OCI-LY7 (cell line): ENCODE measurements at regions not wholly inside any gene's neighbourhood (a gene's known extent, or its start where the extent isn't known, plus 50 kb on each side); places are given as distances from the start of the nearest gene placed in this dataset.

Experiments
- BruUV-seq: library from RNA; stranded (reverse); fragments of 400-500 nt; replicated peaks from 2 replicates; lab custom pipeline; 2021; lab: Mats Ljungman, UMichigan
- CTCF ChIA-PET: fragments of 300-600 bp; sonication (Branson Sonifier 250); formaldehyde crosslinking; loops from one replicate; lab custom pipeline; 2022; ENCODE audit warnings: antibody characterized with exemption; ENCODE audit not compliant: unreplicated experiment; lab: Charles Lee
- POLR2A ChIA-PET: fragments of 300-600 bp; sonication (Branson Sonifier 250); formaldehyde crosslinking; loops from one replicate; lab custom pipeline; 2022; ENCODE audit warnings: antibody characterized with exemption; lab: Charles Lee
- DNase-seq: peaks from one replicate; pipeline ENCODE4 v3.0.0-alpha.2; 2015; ENCODE audit warnings: low spot score
- H2AFZ ChIP-seq: fragments of 200-600 bp; sonication (generic), shearing (Covaris generic); 2 replicates; pipeline ENCODE4 v1.6.1; 2014; ENCODE audit warnings: mild to moderate bottlenecking, antibody characterized with exemption, low read length, moderate library complexity
- H3K27ac ChIP-seq: fragments of 200-600 bp; sonication (generic); 2 replicates; pipeline ENCODE4 v1.5.1; 2014; ENCODE audit warnings: mixed run types, low read depth, mild to moderate bottlenecking, moderate library complexity, low read length, inconsistent platforms; ENCODE audit not compliant: poor library complexity, severe bottlenecking
- H3K36me3 ChIP-seq: fragments of 200-600 bp; sonication (generic); 2 replicates; pipeline ENCODE4 v1.6.1; 2014; ENCODE audit warnings: mild to moderate bottlenecking, antibody characterized with exemption, low read length, moderate library complexity, mixed read lengths; ENCODE audit not compliant: insufficient read depth
- H3K4me1 ChIP-seq: fragments of 200-600 bp; sonication (generic); 2 replicates; pipeline ENCODE4 v1.5.1; 2014; ENCODE audit warnings: mild to moderate bottlenecking, low read length; ENCODE audit not compliant: insufficient read depth, poor library complexity, severe bottlenecking
- H3K4me2 ChIP-seq: fragments of 200-600 bp; sonication (generic); 2 replicates; pipeline ENCODE4 v1.6.1; 2014; ENCODE audit warnings: mild to moderate bottlenecking, low read length
- H3K4me3 ChIP-seq: fragments of 200-600 bp; sonication (generic); 2 replicates; pipeline ENCODE4 v1.5.1; 2014; ENCODE audit warnings: mild to moderate bottlenecking, low read depth, low read length; ENCODE audit not compliant: poor library complexity, severe bottlenecking
- H3K79me2 ChIP-seq: fragments of 200-600 bp; sonication (generic); 2 replicates; pipeline ENCODE4 v1.6.1; 2016; ENCODE audit warnings: low read depth, mild to moderate bottlenecking, low read length, moderate library complexity, mixed read lengths; ENCODE audit not compliant: insufficient read depth
- H3K9me2 ChIP-seq: fragments of 200-600 bp; sonication (generic); 2 replicates; pipeline ENCODE4 v1.6.1; 2016; ENCODE audit warnings: mild to moderate bottlenecking, low read length, mixed read lengths; ENCODE audit not compliant: insufficient read depth
- H3K9me3 ChIP-seq: fragments of 200-600 bp; sonication (generic); 2 replicates; pipeline ENCODE4 v1.6.1; 2014; ENCODE audit warnings: mild to moderate bottlenecking, mixed run types, low read length, mixed read lengths
- H4K20me1 ChIP-seq: fragments of 200-600 bp; sonication (generic); 2 replicates; pipeline ENCODE4 v1.6.1; 2014; ENCODE audit warnings: mild to moderate bottlenecking, antibody characterized with exemption, low read length, moderate library complexity, mixed read lengths; ENCODE audit not compliant: insufficient read depth
- CTCF ChIP-seq: fragments of 200-600 bp; sonication (generic); conservative IDR thresholded peaks from 2 replicates; pipeline ENCODE4 v1.5.1; 2014; ENCODE audit warnings: mild to moderate bottlenecking, antibody characterized with exemption, low read length, moderate library complexity, mixed read lengths
- EZH2phosphoT487 ChIP-seq: fragments of 200-600 bp; sonication (generic); IDR thresholded peaks from 2 replicates; pipeline ENCODE4 v1.6.1; 2018; ENCODE audit warnings: low read depth, borderline replicate concordance, mild to moderate bottlenecking, mixed run types, antibody characterized with exemption, low read length, moderate library complexity, mixed read lengths
- intact Hi-C: fragments of 100-400 bp; cut with micrococcal nuclease; formaldehyde crosslinking; loops from one replicate; pipeline ENCODE4 v1.10.0; 2022; ENCODE audit not compliant: unreplicated experiment

DNA sequence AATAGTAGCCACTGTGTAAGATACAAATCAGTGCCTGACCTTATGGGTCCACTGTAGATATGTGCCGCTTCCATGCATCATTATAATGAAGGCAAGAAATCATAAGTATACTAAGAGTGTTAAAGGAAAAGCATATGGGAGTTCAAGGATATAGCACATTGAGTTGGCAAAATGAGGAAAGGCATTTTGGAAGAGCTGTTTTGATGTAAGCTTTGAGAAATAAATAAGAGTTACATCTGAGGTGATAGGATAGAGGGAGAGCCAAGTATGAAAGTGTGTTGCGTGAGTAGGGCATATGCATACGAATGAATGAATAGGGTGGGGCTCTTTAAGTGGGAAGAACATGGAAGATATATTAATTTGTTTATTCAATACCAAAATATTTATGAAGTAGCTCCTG, 101.0 kb upstream of the DMAC1 start:
- H3K4me1 ChIP-seq: no peaks in the 10 kb centered on the region
- BruUV-seq: no TSS peak
- no peak overlapping the region for H3K27ac ChIP-seq
- no peak for DNase-seq
- TF ChIP-seq CTCF (no peak), EZH2phosphoT487 (no peak)
- H4K20me1 ChIP-seq: no peaks in the 10 kb centered on the region
- H3K9me3 ChIP-seq: no peaks in the 10 kb centered on the region
- no peaks in the 10 kb centered on the region for H3K79me2 ChIP-seq
- no peak overlapping the region for H3K4me3 ChIP-seq
- ChIA-PET CTCF (no interaction called here), POLR2A (interaction anchor here (0.5 to 1.2 kb wide), 5 partner anchors 18 to 775 kb away, joined by 3 to 4 read pairs (median 3); no protein-coding TSS in a partner anchor)
- intact Hi-C loops: no loop called here
- no peaks in the 10 kb centered on the region for H3K9me2 ChIP-seq
- no peak overlapping the region for H2AFZ ChIP-seq
- no peak overlapping the region for H3K4me2 ChIP-seq
- no peaks in the 10 kb centered on the region for H3K36me3 ChIP-seq

GRCh38 chr9:7899753-7900152, 100.2 kb upstream of the DMAC1 start:
- no peaks in the 10 kb centered on the region for H3K9me2 ChIP-seq
- no peak overlapping the region for H3K27ac ChIP-seq
- no TSS peak for BruUV-seq
- intact Hi-C loops: no loop called here
- no peak for DNase-seq
- ChIA-PET CTCF (no interaction called here), POLR2A (interaction anchor here (1.1 to 1.2 kb wide), 3 partner anchors 19 to 40 kb away, joined by 3 to 4 read pairs (median 4); no protein-coding TSS in a partner anchor)
- no peak overlapping the region for H2AFZ ChIP-seq
- H4K20me1 ChIP-seq: no peaks in the 10 kb centered on the region
- H3K4me1 ChIP-seq: no peaks in the 10 kb centered on the region
- H3K4me2 ChIP-seq: no peak overlapping the region
- H3K4me3 ChIP-seq: no peak overlapping the region
- H3K9me3 ChIP-seq: no peaks in the 10 kb centered on the region
- TF ChIP-seq CTCF (no peak), EZH2phosphoT487 (no peak)
- no peaks in the 10 kb centered on the region for H3K36me3 ChIP-seq
- no peaks in the 10 kb centered on the region for H3K79me2 ChIP-seq

DNA sequence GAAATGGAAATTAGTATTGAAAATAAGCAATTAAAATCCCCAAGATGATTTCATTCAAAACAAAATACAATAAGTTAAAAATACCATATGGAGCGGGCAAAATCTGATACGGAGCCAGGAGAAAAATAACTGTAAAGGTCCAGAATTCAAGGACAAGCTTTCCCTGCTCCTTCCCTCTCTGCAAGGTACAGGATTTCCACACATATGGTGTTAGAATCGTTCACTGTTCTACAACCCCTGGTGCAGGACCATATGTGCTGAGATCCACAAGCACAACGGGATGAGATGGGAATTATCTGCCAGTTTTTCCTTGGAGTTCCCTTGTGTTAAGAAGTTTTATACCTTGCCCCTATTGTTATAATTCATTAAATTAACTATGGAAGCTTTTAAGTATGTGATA, 94.7 kb upstream of the DMAC1 start:
- intact Hi-C loops: no loop called here
- Histone ChIP-seq H3K9me3 (no peaks in the 10 kb centered on the region), H3K4me1 (no peaks in the 10 kb centered on the region), H3K36me3 (no peaks in the 10 kb centered on the region), H3K27ac (no peak overlapping the region), H3K79me2 (no peaks in the 10 kb centered on the region), H3K4me2 (no peak overlapping the region), H3K9me2 (no peaks in the 10 kb centered on the region), H4K20me1 (no peaks in the 10 kb centered on the region), H2AFZ (no peak overlapping the region), H3K4me3 (no peak overlapping the region)
- no TSS peak for BruUV-seq
- TF ChIP-seq CTCF: no peak
- TF ChIP-seq EZH2phosphoT487: no peak
- ChIA-PET CTCF (no interaction called here), POLR2A (interaction anchor here (0.7 to 0.9 kb wide), 5 partner anchors 12 to 582 kb away, joined by 3 to 4 read pairs (median 4); no protein-coding TSS in a partner anchor)
- no peak for DNase-seq
